NCI-H146 treated with DMSO at 0.1 percent for 48 hours (cell line): ENCODE measurements at regions not wholly inside any gene's neighbourhood (a gene's known extent, or its start where the extent isn't known, plus 50 kb on each side); places are given as distances from the start of the nearest gene placed in this dataset.
"Not testable (repeated sequence)": the region's sequence is repeated elsewhere in the genome, so short reads cannot be mapped to it uniquely, and the experiment has no call there.

ENCODE experiments used
- DNase-seq: peaks from one replicate; lab custom pipeline; 2025; ENCODE audit not compliant: unreplicated experiment; lab: John Stamatoyannopoulos, UW

DNA sequence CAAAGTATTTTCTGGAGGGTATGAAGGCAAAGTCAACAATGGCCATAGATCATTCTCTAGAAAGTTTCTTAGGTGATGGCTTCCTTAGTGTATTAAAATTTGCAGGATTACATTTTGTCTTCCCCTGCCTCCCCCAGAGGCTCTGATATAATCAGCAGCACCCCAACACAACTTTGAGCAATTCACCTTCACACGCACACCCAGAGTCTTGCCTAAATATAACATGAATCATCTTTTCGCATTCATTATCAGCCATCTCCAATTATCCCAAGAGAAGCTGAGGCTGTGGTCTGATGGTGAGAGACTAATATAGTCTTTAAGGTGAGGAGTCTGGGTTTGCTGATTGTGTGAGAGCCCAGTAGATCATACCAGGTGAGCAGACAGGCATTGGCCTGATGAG, 343.0 kb downstream of the RRAGC start:
- DNase-seq, result no peak

DNA sequence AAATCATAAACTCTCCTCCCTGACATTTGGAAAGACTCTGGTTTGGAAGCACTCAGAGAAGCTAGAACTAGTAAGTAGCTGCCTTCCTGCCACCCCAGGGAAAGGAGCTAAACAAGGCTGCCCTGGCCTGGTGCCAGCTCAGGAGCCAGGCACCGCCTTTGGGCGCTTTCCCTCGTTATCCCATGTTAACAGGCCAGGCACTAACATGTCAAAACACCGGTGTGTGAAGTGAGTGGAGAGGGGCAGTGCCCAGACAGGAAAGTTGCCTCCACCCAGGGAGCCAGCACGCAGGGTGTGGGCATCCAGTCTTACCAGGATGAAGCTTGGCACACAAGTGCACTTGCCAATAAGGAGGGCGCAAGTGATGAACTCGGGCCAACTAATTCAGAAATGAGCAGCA, 346.8 kb downstream of the RRAGC start:
- DNase-seq, result no peak

DNA sequence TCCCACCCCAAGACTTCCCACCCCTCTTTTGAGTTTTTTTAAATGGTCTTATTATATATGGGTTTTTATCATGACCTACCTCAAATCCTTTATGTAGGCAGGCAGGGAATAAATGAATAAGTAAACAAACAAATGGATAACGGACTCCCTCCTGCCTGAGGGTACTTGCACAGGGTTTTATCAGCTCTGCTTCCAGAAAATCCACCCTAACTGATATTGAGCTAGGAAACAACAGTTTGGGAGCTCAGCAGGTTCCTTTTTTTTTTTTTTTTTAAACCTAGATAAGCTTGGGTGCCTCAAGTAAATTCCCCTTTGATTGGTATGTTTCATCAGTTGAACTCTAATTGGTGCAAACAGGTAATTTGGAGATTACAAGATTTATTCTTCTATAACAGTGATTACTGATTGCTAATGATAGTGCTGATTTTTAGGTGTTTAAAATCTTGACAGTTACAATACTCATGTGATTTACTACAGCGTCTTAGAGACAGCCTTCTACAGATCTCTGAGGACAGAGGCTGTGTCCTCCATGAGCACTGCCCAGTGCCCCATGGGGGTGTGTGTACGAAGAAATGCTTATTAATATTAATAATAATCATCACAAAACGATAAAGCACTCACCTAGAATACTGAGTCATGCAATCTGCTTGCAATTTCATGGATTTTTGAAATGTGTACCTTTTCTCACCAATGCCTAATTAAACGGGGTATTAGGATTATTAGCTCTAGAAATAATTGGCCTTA, 347.4 kb downstream of the RRAGC start:
- DNase-seq, result no peak

DNA sequence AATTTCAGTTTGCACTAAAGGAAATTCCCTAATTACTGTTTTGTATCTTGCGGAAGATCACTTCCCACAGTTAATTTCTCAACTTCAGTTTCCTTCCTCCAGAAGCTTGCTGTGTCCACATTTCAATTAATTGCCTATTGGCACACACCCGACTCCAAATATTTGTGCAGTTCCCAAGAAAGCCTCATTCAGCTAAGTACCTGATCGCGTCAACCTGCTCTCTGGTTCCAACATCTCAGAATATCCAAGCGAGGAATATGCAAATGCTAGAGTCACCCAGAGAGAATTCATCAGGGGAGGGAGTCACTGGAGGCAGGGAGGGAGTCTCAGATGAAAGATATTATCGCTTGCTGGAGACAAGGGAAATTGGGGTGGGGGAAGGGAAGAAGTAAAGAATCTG, 351.3 kb downstream of the RRAGC start:
- DNase-seq, result no peak

DNA sequence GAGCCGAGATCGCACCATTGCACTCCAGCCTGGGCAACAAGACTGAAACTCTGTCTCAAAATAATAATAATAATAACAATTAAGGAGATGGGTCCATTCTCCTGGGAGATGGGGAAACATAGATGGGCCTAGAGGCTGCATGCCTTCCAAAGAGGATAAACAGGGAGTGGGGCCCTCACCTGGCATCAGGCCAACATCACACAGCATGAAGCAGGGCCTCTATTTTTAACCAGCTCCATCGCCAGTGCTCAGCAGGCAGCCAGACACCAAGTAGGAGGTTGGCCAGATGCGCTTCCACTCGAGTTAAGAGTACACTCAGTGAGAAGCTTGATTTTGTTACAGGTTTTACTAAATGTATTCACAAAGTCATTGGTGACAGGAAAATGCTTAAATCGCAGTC, 352.0 kb downstream of the RRAGC start:
- DNase-seq, result no peak

DNA sequence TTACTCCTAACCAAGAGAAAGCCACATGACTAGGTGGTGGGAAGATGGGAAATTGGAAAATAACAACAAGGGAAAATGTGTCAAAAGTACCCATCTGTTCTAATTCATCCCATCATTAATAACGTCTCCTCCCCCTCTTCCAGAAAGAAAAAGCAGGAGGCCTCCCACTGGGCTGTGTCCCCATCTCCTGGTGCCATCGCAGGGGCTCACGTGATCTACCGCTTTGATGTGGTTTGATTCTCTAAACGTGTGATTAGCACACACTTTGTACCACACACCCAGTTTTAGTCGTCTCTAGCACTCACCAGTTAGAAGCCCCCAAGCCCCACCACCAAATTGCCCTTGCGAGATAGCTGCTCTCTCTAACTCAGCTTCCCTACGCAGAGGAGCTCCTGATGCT, 353.6 kb downstream of the RRAGC start:
- DNase-seq, result no peak

DNA sequence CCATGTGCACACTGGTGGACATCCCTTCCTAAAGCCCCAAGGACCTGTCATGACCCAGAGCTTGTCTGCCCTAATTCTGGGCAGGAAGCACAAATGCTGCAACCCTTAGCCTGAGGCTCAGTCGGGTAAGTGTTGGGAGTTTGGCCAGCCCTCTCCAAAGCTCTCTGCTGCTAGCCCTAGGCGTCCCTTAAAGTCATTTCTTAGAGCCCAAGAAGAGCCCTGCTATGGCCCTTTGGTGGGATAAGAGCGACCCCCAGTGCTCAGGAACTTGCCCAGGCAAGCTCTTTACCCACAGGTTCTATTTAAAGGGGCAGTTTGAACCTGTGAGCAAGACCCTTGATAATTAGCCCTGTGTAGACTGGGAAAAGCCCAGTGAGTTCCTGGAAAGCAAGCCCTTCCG, 356.8 kb downstream of the RRAGC start:
- no peak for DNase-seq

DNA sequence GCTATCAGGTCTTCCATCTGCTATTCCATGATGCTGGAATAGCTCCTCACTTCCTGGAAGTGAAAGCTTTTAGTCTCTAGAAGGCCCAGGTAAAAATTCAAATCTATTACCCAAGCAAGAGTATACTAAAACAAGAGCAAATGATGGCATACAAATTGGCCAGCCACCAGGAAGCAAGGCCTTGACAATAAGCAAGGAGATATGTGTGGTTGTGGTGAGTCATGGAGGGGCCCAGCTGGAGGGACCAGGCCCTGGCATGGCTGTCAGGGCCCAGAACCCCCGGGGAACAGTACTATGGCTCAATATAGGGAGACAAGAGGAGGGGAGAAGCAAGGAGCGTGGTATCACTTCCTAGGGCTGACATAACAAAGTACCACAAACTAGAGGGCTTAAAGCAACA, 358.7 kb downstream of the RRAGC start:
- DNase-seq, result no peak

DNA sequence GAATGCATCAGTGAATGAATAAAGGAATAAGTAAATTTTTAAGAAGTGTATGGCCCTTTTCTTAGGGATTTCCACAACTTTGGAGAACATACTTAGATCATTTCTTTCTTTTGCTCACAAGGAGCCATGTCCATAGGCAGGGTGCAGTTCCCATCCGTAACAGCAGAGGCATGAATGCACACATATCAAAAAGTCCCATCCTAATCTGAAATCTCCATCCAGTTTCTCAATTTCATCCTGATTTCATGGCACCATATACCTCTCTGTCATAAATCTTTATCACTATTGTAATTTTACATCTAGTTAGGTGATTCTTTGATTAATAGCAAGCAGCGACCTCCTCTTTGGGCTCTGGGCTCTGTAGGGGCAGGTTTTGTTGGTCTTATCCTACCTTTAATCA, 359.2 kb downstream of the RRAGC start:
- no peak for DNase-seq

DNA sequence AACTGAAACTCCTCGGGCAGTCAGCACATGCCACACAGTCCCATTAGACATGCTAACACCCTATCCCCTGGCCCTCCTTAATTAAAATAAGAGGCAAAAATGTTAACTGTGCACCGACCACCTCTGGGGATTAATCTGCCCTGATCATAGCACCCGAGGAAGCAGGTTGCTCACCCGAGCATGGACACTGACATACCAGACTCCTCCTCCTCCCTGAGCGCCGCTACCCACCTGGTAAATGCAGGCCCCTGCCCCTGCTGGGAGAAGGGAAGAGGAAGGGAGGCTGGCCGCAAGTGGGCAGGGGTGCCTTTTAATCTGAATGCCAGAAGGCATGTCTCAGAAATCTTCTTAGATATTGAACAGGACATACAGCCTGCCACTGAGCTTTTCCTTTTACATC, 360.9 kb downstream of the RRAGC start:
- no peak for DNase-seq

DNA sequence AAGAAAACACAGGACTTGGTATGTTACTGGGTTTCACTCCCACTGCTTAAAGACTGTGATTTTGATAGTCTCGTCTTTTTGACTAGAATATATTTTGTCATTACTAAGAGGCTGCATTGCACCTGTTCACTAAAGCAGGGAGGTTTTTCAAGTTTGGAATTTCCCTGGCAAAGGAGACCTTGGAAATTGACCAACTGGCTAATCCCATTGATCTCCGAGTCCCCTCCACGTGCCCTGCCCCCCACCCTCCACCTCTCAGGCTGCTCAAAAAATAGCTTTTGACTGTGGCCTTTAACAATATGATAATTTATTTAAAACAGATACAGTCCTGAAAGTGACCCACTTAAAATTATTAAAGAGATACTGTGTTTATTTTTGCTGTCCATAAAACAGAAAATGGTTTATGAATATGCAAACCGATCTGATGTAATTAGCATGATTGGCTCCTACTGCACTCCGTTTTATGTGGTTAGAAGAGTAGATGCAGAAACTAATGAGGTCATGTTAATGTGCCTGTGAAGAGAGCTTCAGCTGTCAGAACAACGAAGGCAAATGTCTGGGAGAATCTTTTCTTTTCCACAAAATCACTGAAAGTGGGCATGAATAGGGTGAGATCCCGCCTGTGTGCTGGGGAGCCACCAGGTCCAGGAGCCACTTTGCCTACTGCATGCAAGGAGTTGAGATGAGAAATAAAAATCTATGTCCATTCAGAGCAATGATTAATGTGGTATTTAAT, 361.5 kb downstream of the RRAGC start:
- DNase-seq, result no peak

DNA sequence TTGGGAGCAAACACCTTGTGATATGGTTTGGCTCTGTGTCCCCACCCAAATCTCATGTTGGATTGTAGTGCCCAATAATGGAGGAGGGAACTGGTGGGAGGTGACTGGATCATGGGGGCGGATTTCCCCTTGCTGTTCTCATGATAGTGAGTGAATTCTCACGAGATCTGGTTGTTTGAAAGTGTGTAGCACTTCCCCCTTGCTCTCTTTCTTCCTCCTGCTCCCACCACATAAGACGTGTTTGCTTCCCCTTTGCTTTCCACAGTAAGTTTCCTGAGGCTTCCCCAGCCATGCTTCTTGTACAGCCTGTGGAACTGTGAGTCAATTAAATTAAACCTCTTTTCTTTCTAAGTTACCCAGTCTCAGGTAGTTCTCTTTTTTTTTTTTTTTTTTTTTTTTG, 366.3 kb downstream of the RRAGC start:
- not testable (repeated sequence) for DNase-seq

DNA sequence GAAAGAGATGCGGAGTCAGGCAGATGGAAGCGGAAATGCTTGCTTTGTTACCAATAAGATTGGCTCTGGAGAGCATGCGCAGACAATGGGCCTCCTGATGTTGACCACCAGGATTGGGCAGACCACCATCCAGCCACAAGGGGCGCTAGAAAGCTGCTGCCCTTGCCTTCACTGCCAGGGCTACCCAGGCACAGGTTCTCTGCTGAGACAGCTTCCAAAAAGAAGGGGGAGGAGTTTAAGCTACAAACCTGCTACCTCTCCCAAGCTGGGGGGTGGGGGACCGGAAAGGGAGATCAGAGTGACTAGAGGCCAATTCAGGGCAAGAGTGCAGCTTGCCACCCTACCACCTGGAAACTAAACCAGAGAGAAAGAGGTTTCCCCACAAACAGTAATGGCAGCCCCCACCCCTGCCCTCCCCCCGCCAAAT, 369.7 kb downstream of the RRAGC start:
- DNase-seq, result no peak

DNA sequence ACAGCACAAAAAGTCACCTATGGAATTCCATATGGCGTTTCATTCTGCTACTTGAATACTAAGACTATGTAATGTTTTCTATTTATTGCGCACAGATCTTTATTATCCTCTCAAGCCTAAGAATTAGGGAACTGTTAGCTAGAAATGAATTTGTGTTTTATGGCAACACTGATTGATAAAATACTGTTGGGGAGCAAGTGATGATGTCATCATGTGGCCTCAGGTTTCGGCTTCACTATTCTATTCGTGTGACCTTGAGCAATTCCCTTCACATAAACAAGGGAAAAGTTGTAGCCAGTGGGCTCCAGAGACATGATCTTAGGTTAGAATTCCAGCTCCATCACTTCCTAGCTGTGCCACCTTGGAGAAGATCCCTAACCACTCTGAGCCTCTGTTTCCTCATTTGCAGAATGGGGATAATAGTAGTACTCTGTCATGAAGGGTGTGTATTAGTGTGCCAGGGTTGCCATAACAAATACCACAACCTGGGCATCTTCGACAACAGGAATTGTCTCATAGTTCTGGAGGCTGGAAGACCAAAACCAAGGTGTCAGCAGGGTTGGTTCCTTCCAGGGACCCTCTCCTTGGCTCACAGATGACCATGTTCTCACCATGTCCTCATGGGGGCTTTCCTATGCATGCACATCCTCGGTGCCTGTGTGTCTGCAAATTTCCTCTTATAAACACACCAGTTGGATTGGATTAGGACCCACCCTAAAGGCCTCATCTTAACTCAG, 371.2 kb downstream of the RRAGC start:
- no peak for DNase-seq

DNA sequence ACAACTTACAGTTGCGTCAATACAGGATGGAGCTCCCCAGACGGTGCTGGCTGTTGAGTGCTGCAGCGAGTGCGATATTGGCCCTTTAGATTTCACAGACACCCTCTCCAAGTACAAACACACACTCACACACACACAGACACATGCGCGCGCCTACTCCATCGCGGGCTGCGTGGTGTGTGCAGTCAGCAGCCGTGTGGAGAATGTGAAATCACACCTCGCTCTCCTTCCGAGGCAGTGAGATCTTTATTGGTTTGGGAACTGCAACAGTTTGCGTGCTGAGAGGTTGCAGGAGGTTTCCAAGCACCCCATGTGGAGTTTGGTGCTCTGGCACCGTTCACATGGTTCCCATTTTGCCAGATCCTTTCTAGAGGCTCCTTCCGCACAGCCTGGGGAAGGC, 372.2 kb downstream of the RRAGC start:
- no peak for DNase-seq

DNA sequence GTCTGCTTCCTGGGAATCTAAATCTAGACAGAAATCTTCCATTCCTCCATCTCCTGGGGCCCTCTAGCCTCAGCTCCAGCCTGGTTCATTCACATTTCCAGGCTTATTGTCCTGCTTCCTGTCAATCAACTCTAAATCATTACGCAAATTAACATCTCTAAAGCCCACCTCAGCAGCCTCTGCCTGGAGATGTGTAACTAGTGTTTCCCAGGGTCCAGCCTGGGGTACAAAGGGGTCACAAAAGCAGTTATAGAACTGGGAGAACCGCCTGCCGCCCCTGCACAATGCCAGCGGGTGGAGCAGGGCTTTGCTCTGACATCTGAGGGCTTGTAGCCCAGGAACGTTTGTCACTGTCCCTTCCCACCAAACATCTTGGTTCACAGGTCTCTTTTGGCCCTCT, 373.5 kb downstream of the RRAGC start:
- no peak for DNase-seq

DNA sequence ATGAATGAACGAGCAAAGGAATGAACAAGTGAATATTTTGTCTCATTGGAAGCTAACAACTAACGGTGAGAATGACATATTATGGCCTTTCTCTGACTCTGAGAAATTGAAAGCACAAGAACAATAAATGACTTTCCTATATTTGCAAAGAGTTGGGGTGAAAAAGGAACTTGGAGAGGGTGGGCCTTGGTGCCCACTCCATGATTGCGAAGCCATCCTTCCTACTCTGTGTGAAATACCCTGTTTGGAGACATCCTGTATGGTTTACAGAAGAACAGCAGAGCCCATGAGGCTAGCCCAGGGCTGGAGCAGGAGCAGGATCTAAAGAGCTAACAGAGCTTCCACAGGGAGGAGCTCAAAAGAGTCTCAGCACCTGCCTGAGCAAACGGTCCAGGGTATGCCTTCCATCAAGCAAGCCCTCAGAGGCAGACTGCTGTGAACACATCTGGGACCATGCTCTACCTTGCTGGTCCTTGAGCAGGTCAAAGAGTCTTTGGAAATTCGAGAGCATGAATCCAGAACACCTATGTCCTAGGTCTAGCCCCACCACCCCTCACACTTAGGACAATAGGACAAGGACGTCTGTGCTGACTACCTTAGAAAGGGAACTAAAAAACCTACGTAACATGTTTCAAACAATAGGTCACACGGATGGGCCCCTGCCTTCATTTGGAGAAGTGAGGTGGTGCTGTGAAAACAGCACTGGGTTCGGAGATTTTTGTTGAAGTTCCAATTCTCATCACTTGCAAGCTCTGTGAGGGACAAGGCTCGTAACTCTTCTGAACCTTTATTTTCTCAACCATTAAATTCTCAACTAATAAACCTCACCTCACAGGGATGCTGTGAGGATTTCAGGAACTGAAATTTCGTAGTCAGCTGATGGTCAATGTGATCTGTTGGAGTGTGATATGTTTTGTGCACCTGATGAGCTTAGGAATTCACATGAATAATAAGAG, 377.4 kb downstream of the RRAGC start:
- no peak for DNase-seq

DNA sequence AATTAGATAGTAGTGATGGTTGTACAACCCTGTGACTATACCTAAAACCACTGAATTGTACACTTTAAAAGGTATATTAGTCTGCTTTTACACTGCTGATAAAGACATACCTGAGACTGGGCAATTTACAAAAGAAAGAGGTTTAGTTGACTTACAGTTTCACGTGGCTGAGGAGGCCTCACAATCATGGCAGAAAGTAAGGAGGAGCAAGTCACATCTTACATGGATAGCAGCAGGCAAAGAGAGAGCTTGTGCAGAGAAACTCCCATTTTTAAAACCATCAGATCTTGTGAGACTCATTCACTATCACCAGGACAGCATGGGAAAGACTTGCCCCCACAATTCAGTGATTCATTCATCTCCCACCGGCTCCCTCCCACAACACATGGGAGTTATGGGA, 379.9 kb downstream of the RRAGC start:
- DNase-seq, result not testable (repeated sequence)

DNA sequence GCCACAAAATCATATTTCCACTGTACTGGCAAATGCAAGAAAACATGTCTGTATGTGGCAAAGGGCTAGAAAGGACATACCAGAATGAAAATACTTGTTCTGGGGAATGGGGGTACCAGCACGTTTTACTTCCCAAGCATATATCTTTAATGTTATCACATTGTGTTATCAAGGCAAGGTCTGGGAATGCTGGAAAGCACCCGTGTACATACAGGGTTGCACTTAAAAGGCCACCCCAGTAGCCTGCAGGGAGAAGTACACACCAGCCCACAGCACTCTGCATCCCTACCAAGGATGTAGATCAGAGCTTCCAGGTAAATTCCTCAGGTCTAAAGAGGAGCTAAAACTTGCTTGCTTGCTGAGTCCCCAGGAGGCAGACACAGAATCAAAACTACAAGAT, 381.8 kb downstream of the RRAGC start:
- no peak for DNase-seq

DNA sequence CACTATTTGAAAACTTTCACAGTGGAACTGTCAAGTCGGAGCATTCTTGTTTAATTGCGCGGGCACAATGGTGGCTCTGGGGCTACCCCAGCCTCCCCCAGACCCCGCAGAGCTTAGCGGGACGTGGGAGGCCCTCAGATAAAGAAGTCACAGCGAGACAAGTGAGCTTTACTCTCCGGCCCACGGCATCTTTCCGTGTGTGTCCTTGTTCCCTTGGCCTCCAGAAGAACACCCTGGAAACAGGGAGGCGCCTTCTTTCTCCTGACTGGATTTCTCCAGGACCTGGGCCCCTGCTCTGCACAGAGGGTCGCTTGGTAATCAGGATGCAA, 382.8 kb downstream of the RRAGC start:
- DNase-seq, result no peak
